NCI-H345 (cell line): ENCODE measurements at regions not wholly inside any gene's neighbourhood (a gene's known extent, or its start where the extent isn't known, plus 50 kb on each side); places are given as distances from the start of the nearest gene placed in this dataset.
A peak's percentile ranks its signal among the peaks of the same experiment; 100 is the strongest.

Experiments used
- DNase-seq: peaks from one replicate; lab custom pipeline; 2025; lab: John Stamatoyannopoulos, UW

DNA sequence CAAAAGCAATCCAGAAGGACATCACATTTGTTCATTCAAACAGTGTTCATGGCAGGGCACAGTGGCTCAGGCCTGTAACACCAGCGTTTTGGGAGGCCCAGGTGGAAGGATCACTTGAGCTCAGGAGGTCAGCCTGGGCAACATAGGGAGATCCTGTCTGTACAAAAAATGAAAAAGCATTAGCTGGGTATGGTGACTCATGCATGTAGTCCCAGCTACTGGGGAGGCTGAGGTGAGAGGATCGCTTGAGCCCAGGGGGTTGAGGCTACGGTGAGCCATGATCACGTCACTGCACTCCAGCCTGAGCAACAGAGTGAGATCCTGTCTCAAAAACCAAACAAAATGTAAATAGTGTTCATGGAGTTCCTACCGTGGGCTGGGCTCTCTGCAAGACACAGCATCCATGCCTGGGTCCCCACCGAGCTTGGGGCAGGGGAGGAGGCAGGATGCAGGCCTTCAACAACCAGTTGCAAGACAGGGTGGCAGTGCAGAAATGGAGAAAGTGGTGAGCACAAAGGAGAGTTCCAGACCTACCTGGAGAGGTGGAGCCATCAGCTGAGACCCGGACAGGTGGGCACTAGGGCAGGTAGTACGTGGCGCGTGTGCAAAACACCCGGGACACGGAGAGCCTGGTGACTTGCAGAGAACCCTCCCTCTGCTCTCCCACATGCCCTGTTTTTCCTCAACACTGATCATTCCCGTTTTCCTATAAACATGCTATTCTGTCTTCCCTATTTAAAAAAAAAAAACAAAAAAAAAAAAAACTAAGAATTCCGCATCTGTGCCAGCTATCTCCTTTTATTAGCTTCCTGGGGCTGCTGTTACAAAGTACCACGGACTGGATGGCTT, 138.9 kb downstream of the TOMM20 start:
- no peak for DNase-seq

GRCh38 chr1:234989019-234989418, 139.6 kb downstream of the TOMM20 start:
- DNase-seq: no peak

DNA sequence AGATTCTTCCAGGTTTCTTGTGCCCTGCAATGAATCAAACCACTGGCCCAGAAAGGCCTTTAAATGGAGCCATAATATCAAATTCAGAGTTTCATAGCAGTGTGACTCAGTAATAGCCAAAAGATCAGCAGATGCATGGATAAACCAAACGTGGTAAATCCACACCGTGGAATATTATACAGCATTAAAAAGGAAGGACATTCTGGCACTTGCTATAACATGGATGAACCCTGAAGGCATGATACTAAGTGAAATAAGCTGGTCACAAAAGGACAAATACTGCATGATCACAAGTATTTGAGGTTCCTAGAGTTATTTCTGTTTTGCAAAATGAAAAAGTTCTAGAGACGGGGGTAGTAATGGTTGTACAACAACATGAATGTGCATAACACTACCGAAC, 140.1 kb downstream of the TOMM20 start:
- DNase-seq: no peak

- no peak for DNase-seq
Measured at GRCh38 chr1:234988155-234988517, 140.5 kb downstream of the TOMM20 start.

- DNase-seq: no peak
Measured at GRCh38 chr1:234987415-234988154, 141.1 kb downstream of the TOMM20 start.

GRCh38 chr1:234986750-234987414, 141.8 kb downstream of the TOMM20 start:
- no peak for DNase-seq

DNA sequence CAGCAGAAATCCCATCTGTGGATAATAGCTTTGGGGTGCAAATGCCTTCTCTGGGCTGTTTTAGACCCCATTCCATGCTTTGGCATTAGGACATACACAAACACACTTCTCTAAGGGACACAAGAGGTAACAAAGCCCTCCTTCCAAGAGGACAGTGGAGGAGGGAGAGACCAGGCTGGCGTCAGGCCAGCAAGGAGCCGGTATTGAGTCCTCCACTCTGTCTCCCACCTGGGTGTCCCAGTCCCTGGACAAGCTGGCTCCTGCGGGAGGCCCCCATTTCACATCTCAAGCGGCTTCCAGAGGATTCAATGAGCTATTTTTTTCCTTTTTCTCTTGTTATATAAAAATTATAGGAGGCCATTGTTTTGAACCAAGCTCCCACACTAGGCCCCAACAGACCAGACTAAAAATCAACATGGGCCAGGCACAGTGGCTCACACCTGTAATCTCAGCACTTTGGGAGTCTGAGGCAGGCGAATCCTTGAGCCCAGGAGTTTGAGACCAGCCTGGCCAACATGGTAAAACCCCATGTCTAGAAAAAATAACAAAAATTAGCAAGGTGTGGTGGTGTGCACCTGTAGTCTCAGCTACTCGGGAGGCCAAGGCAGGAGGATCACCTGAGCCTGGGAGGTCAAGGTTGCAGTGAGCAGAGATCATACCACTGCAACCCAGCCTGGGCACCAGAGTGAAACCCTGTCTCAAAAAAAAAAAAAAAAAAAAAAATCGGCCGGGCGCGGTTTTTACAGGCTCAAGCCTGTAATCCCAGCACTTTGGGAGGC, 142.9 kb downstream of the TOMM20 start:
- no peak for DNase-seq

DNA sequence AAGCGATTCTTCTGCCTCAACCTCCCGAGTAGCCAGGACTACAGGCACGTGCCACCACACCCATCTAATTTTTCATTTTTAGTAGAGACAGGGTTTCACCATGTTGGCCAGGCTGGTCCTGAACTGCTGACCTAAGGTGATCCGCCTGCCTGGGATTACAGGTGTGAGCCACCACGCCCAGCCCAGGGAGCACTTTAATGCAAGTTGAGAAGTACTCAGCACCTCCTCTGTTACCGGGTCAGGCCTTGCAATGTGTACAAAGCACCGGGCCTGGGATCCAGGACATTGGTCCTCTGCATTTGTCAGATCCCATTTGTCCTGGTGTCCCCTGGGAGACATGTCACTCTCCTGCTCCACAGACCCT, 143.6 kb downstream of the TOMM20 start:
- no peak for DNase-seq

- DNase-seq: no peak
Measured at GRCh38 chr1:234983564-234984238, 144.9 kb downstream of the TOMM20 start.

DNA sequence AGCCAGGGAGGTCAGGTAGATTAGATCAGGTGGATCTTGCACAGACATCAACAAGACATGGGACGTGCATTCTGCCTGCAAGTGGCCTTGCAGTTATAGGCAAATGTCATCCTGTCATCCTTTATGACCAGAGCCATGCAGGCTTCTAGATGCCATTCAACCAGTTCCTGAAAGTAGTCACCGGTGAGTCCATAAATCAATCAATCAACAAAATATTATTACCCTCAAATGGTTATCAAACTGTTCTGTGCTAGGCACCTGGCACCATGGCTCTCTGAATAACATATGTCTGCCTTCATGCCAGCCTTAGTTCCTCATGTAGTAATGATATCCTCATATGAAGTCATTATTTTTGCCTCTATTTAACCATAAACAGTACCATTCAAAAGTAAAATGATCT, 146.9 kb downstream of the TOMM20 start:
- no peak for DNase-seq

GRCh38 chr1:234980645-234981396, 147.8 kb downstream of the TOMM20 start:
- DNase-seq: no peak

DNA sequence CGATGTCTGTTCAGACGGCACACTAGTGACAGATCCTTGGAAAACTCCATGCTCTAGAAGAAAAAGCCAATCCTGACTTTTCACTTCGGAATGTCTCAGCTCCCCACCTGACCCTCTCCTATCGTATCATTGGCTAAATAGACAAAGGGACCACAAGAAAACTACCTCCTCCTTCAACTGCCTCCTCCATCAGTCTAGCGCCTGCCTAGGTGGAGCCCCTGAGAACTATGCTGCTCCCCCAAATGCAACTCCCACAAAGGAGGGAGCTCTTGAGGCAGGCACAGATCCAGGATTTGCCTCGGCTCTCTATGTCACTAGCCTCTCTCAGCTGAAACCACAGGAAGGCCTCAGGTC, 148.4 kb downstream of the TOMM20 start:
- DNase-seq: no peak

- no peak for DNase-seq
Measured at GRCh38 chr1:234979296-234980279, 149.0 kb downstream of the TOMM20 start.

- DNase-seq: peak; percentile 31
Measured at GRCh38 chr1:234978397-234979295, 150.0 kb downstream of the TOMM20 start.

- peak; percentile 64 for DNase-seq
Measured at GRCh38 chr1:234977875-234978396, 150.7 kb downstream of the TOMM20 start.

- no peak for DNase-seq
Measured at GRCh38 chr1:234976861-234977680, 151.6 kb downstream of the TOMM20 start.
